ENCODE measurements at regions not wholly inside any gene's neighbourhood (a gene's known extent, or its start where the extent isn't known, plus 50 kb on each side); places are given as distances from the start of the nearest gene placed in this dataset.

DNA sequence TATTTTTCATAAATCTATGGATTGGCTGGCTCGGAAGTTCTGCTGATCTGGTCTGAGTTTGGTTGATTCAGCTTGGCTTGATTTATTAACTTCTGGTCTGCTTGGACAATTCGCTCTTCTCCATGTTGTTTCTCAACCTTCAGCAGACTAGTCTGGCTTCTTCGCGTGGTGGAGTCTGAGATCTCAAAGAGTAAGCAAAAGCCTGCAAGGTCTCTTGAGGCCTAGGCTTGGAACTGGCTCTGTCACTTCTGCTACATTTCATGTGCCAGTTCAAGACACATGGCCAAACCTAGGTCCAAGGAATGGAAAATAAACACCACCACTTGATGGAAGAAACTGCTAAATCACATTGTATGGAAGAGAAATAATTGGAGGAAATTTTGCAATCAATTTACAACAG, 115.1 kb upstream of the JAG1 start (continued):
- TF ChIP-seq, protein P1, sequence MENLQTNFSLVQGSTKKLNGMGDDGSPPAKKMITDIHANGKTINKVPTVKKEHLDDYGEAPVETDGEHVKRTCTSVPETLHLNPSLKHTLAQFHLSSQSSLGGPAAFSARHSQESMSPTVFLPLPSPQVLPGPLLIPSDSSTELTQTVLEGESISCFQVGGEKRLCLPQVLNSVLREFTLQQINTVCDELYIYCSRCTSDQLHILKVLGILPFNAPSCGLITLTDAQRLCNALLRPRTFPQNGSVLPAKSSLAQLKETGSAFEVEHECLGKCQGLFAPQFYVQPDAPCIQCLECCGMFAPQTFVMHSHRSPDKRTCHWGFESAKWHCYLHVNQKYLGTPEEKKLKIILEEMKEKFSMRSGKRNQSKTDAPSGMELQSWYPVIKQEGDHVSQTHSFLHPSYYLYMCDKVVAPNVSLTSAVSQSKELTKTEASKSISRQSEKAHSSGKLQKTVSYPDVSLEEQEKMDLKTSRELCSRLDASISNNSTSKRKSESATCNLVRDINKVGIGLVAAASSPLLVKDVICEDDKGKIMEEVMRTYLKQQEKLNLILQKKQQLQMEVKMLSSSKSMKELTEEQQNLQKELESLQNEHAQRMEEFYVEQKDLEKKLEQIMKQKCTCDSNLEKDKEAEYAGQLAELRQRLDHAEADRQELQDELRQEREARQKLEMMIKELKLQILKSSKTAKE (CRISPR knock-in tag; IDR thresholded peaks at IDR 0.05; ENCODE audit: borderline replicate concordance), result no peak
- no peak for TF ChIP-seq ZNF550 (CRISPR knock-in tag; IDR thresholded peaks at IDR 0.05; ENCODE audit: borderline replicate concordance)
- no peak for TF ChIP-seq ZNF839 (CRISPR knock-in tag; IDR thresholded peaks at IDR 0.05; ENCODE audit: borderline replicate concordance)

DNA sequence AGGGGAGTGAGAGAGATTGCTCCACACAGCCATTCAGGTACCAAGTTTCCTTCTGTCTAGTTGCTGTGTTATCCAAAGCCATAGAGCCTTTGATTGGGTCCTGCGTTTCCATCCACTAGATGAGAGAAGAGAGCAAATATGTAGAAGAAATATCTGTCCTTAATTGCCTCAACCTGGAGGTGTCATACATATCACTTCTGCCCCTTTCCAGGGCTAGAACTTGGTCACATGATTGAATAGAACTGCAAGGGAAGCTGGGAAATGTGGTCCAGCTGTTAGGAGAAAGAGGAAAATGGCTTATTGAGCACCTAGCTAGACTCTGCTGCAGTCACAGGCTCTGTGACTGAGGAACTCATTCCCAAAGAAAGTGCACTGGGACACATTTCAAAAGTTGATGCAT, 115.6 kb upstream of the JAG1 start:
- H3K9ac ChIP-seq (ENCODE audit: insufficient read depth, low read depth, low read length), result no peak overlapping the region
- no peak overlapping the region for H3K4me3 ChIP-seq (replicated peaks in 1 of 3; ENCODE audit: insufficient read depth in 1 of 3, low read depth in 2 of 3, low read length in 3 of 3)
- BruUV-seq (replicated peaks), result no TSS peak
- H3K36me3 ChIP-seq (replicated peaks in 1 of 2; ENCODE audit: control insufficient read depth in 1 of 2, insufficient read depth in 2 of 2, low read length in 2 of 2), result no peaks in the 10 kb centered on the region
- no peaks in the 10 kb centered on the region for H3K79me2 ChIP-seq (ENCODE audit: insufficient read depth, low read length)
- 57% methylated on average over 1 of the region's 1 CpG for WGBS (ENCODE audit: low lambda C conversion rate)
- H3K9me3 ChIP-seq (ENCODE audit: low read length), result no peaks in the 10 kb centered on the region
- ATAC-seq, result no peak
- intact Hi-C loops (cut with micrococcal nuclease; ENCODE audit: unreplicated experiment) (no loop called here), in situ Hi-C loops (cut with HindIII; ENCODE audit: extremely low pct_ligation_motif_present, low pct_unique_long_range_greater_than_20kb) (no loop called here)
- H3K27ac ChIP-seq (ENCODE audit: extremely low read length, insufficient read depth, low read length), result no peak overlapping the region
- CTCF ChIA-PET (ENCODE audit: low intra/inter-chr PET ratio, low total read pairs), result no interaction called here
- H2AFZ ChIP-seq (ENCODE audit: low read length), result no peak overlapping the region
- FAIRE-seq, result no peak
- H3K4me2 ChIP-seq (ENCODE audit: low read depth, low read length), result peak overlapping the region; percentile 56; the same call in 1 of the 2 replicates
- no peaks in the 10 kb centered on the region for H4K20me1 ChIP-seq (ENCODE audit: insufficient read depth, low read length)
- TF ChIP-seq ZNF143 (CRISPR knock-in tag; IDR thresholded peaks at IDR 0.05), result peak; percentile 79
- no peak for TF ChIP-seq NONO (IDR thresholded peaks at IDR 0.05)
- TF ChIP-seq NONO (CRISPR knock-in tag; conservative IDR thresholded peaks at IDR 0.05), result no peak
- no peak for TF ChIP-seq KLF12 (CRISPR knock-in tag; IDR thresholded peaks at IDR 0.05; ENCODE audit: borderline replicate concordance)
- peak; percentile 87 for TF ChIP-seq THAP11 (CRISPR knock-in tag; IDR thresholded peaks at IDR 0.05)
- TF ChIP-seq ZNF567 (CRISPR knock-in tag; IDR thresholded peaks at IDR 0.05; ENCODE audit: borderline replicate concordance), result no peak
- no peak for DNase-seq (ENCODE audit: low spot score)
- POLR2A ChIA-PET, result interaction anchor here (1.2 kb wide), 1 partner anchor 116 kb away, joined by 6 read pairs; the partner anchor contains the start of gene JAG1
- H3K27me3 ChIP-seq (ENCODE audit: control insufficient read depth in 1 of 2, insufficient read depth in 2 of 2, low read length in 2 of 2), result peaks cover 2 to 20% of the 10 kb centered on the region in 2 experiments; a peak in 3 of 5 replicates
- peaks cover 22% of the 10 kb centered on the region for H3K4me1 ChIP-seq (ENCODE audit: insufficient read depth, low read length)
